ENCODE measurements at regions not wholly inside any gene's neighbourhood (a gene's known extent, or its start where the extent isn't known, plus 50 kb on each side); places are given as distances from the start of the nearest gene placed in this dataset.

- TF ChIP-seq EZH2phosphoT487 (IDR thresholded peaks at IDR 0.05; ENCODE audit: low read depth) (no peak), CTCF (IDR thresholded peaks at IDR 0.05; ENCODE audit: low read depth, low read length) (no peak)
These were observed 245.4 kb downstream of the GALR1 start for GRCh38 chr18:77495079-77495478.
